ENCODE measurements at regions not wholly inside any gene's neighbourhood (a gene's known extent, or its start where the extent isn't known, plus 50 kb on each side); places are given as distances from the start of the nearest gene placed in this dataset.

GRCh38 chr3:194929578-194929960 is 243.9 kb downstream of the FAM43A start:
- no CpG with 5 or more reads among the region's 1 CpG for WGBS, 2 experiments (ENCODE audit: extremely low coverage in 2 of 2, insufficient read length in 1 of 2)
- intact Hi-C loops (cut with micrococcal nuclease): no loop called here
- H4K91ac ChIP-seq (ENCODE audit: insufficient read depth, low read depth, low read length): no peak overlapping the region
- no peak overlapping the region for H4K5ac ChIP-seq (ENCODE audit: low read depth, low read length)
- H2AK9ac ChIP-seq (replicated peaks; ENCODE audit: low read depth, low read length, poor library complexity): no peak overlapping the region
- H2BK5ac ChIP-seq (ENCODE audit: low read depth, low read length, poor library complexity, severe bottlenecking): no peak overlapping the region
- no peak overlapping the region for H3K4me2 ChIP-seq (ENCODE audit: low read depth, low read length)
- no peak overlapping the region for H2BK15ac ChIP-seq (ENCODE audit: low read depth, low read length)
- DNase-seq (no peak), ATAC-seq (ENCODE audit: low read depth) (no peak)
- peaks cover 3% of the 10 kb centered on the region; the same call in 1 of the 2 replicates for H3K9me3 ChIP-seq (ENCODE audit: control insufficient read depth, insufficient read depth, low read length)
- POLR2A ChIA-PET (ENCODE audit: unreplicated experiment): no interaction called here
- in situ Hi-C loops (cut with MboI; ENCODE audit: low sequenced_read_pairs): no loop called here
- H3K9me1 ChIP-seq (ENCODE audit: insufficient read depth, low read length): peaks cover 14% of the 10 kb centered on the region
- CTCF ChIA-PET: interaction anchor here (0.6 kb wide), 1 partner anchor 21 kb away, joined by 4 read pairs; no protein-coding TSS in a partner anchor
- no peak overlapping the region for H3K18ac ChIP-seq (ENCODE audit: low read depth, low read length)
- H3K4me3 ChIP-seq (ENCODE audit: insufficient read depth, low read depth, low read length): no peak overlapping the region
- no peak overlapping the region for H3K4ac ChIP-seq (ENCODE audit: low read depth, low read length)
- no peak overlapping the region for H3K23ac ChIP-seq (ENCODE audit: low read depth, low read length)
- H3K4me1 ChIP-seq (ENCODE audit: control insufficient read depth, insufficient read depth, low read length): peaks cover 17% of the 10 kb centered on the region
- H2AK5ac ChIP-seq (ENCODE audit: low read depth, low read length): no peak overlapping the region
- dilution Hi-C loops (cut with HindIII; ENCODE audit: low sequenced_read_pairs, unreplicated experiment): no loop called here
- H2BK20ac ChIP-seq (ENCODE audit: low read depth, low read length): no peak overlapping the region
- no peak overlapping the region for H3K14ac ChIP-seq (replicated peaks; ENCODE audit: low read depth, low read length)
- TF ChIP-seq CHD1 (IDR thresholded peaks at IDR 0.05; ENCODE audit: low read depth, low read length) (no peak), NFE2L2 (IDR thresholded peaks at IDR 0.05; ENCODE audit: low read depth, low read length) (no peak)
- H3K36me3 ChIP-seq (ENCODE audit: control insufficient read depth, insufficient read depth, low read length): no peaks in the 10 kb centered on the region
- H3K27ac ChIP-seq (ENCODE audit: insufficient read depth, low read length): no peak overlapping the region
- no peaks in the 10 kb centered on the region; the same call in 1 of the 2 replicates for H3K27me3 ChIP-seq (ENCODE audit: control insufficient read depth, insufficient read depth, low read length)
- no peak overlapping the region for H3K9ac ChIP-seq (ENCODE audit: low read depth, low read length)
- H4K8ac ChIP-seq (ENCODE audit: low read depth in 2 of 2, low read length in 2 of 2): no peak overlapping the region
- H4K20me1 ChIP-seq (ENCODE audit: insufficient read depth, low read length): no peaks in the 10 kb centered on the region
- no peak overlapping the region for H2BK120ac ChIP-seq (ENCODE audit: low read depth, low read length)
- H3K56ac ChIP-seq (ENCODE audit: extremely low read depth, insufficient read depth, low read length): no peak overlapping the region
- BruUV-seq (replicated peaks): no TSS peak
- no peaks in the 10 kb centered on the region for H3K79me1 ChIP-seq (ENCODE audit: low read depth in 1 of 2, low read length in 2 of 2)
- H2AFZ ChIP-seq (replicated peaks; ENCODE audit: low read length, poor library complexity): no peak overlapping the region

Data from IMR-90 (cell line).